ENCODE measurements at regions not wholly inside any gene's neighbourhood (a gene's known extent, or its start where the extent isn't known, plus 50 kb on each side); places are given as distances from the start of the nearest gene placed in this dataset.

- Histone ChIP-seq H3K4me1 (no peaks in the 10 kb centered on the region), H3K9me3 (no peaks in the 10 kb centered on the region), H3K4me3 (no peak overlapping the region), H3K27ac (no peak overlapping the region), H3K36me3 (no peaks in the 10 kb centered on the region), H3K27me3 (no peaks in the 10 kb centered on the region)
- WGBS, 2 donors: 46 to 47% methylated on average over 3 of the region's 3 CpGs
- no peak for TF ChIP-seq POLR2AphosphoS5 (IDR thresholded peaks at IDR 0.05)
- TF ChIP-seq CTCF (IDR thresholded peaks at IDR 0.05): peak; percentile 13 to 44 (median 34)
- DNase-seq: peak in 1 of 2 donors; percentile 62
- peak in 1 of 2 donors; percentile 57 for ATAC-seq (ENCODE audit: low FRiP score in 2 of 2)
Observed at GRCh38 chr3:28726840-28727239, 378.2 kb upstream of the AZI2 start.

- no peaks in the 10 kb centered on the region for H3K4me1 ChIP-seq
- no peak overlapping the region for H3K4me3 ChIP-seq
- no peaks in the 10 kb centered on the region for H3K36me3 ChIP-seq
- TF ChIP-seq EP300 (IDR thresholded peaks at IDR 0.05) (no peak), POLR2A (IDR thresholded peaks at IDR 0.05) (no peak), POLR2AphosphoS5 (IDR thresholded peaks at IDR 0.05) (no peak), CTCF (IDR thresholded peaks at IDR 0.05) (no peak)
- H3K9me3 ChIP-seq: no peaks in the 10 kb centered on the region
- no peak for ATAC-seq (ENCODE audit: low FRiP score in 2 of 2)
- H3K27ac ChIP-seq: no peak overlapping the region
- no peak for DNase-seq
- H3K27me3 ChIP-seq: no peaks in the 10 kb centered on the region
Observed at GRCh38 chr3:28727307-28727706, 378.7 kb upstream of the AZI2 start.

GRCh38 chr3:28738425-28738824 is 389.8 kb upstream of the AZI2 start:
- H3K27me3 ChIP-seq: no peaks in the 10 kb centered on the region
- no peak for TF ChIP-seq POLR2AphosphoS5 (IDR thresholded peaks at IDR 0.05)
- TF ChIP-seq POLR2A (IDR thresholded peaks at IDR 0.05): no peak
- H3K27ac ChIP-seq: no peak overlapping the region
- no peak overlapping the region for H3K4me3 ChIP-seq
- ATAC-seq (ENCODE audit: low FRiP score in 2 of 2) (no peak), DNase-seq (no peak)
- H3K4me1 ChIP-seq: peaks cover 0 to 1% (median 0%) of the 10 kb centered on the region in 4 donors
- 75 to 80% methylated on average over 2 of the region's 2 CpGs for WGBS, 2 donors
- peaks cover 0 to 6% (median 2%) of the 10 kb centered on the region in 4 donors for H3K9me3 ChIP-seq
- H3K36me3 ChIP-seq: no peaks in the 10 kb centered on the region

GRCh38 chr3:28739647-28740046 is 391.0 kb upstream of the AZI2 start:
- H3K4me3 ChIP-seq: no peak overlapping the region
- peaks cover 0 to 10% (median 2%) of the 10 kb centered on the region in 4 donors for H3K4me1 ChIP-seq
- H3K9me3 ChIP-seq: no peaks in the 10 kb centered on the region
- no peak overlapping the region for H3K27ac ChIP-seq
- no peaks in the 10 kb centered on the region for H3K27me3 ChIP-seq
- TF ChIP-seq EP300 (IDR thresholded peaks at IDR 0.05) (no peak), POLR2AphosphoS5 (IDR thresholded peaks at IDR 0.05) (no peak), POLR2A (IDR thresholded peaks at IDR 0.05) (no peak), CTCF (IDR thresholded peaks at IDR 0.05) (no peak)
- 73 to 77% methylated on average over 1 of the region's 1 CpG for WGBS, 2 donors
- DNase-seq (no peak), ATAC-seq (ENCODE audit: low FRiP score in 2 of 2) (no peak)
- no peaks in the 10 kb centered on the region for H3K36me3 ChIP-seq

- H3K36me3 ChIP-seq: no peaks in the 10 kb centered on the region
- no peaks in the 10 kb centered on the region for H3K9me3 ChIP-seq
- TF ChIP-seq POLR2A (IDR thresholded peaks at IDR 0.05): no peak
- no peak for TF ChIP-seq POLR2AphosphoS5 (IDR thresholded peaks at IDR 0.05)
- TF ChIP-seq CTCF (IDR thresholded peaks at IDR 0.05): no peak
- TF ChIP-seq EP300 (IDR thresholded peaks at IDR 0.05): no peak
- 57 to 62% methylated on average over 2 of the region's 2 CpGs for WGBS, 2 donors
- H3K27ac ChIP-seq: no peak overlapping the region
- ATAC-seq (ENCODE audit: low FRiP score in 2 of 2): no peak
- no peak for DNase-seq
- H3K4me3 ChIP-seq: no peak overlapping the region
- H3K4me1 ChIP-seq: peaks cover 0 to 22% (median 2%) of the 10 kb centered on the region in 4 donors
- H3K27me3 ChIP-seq: no peaks in the 10 kb centered on the region
Observed at GRCh38 chr3:28743271-28743670, 394.6 kb upstream of the AZI2 start.

Data from upper lobe of left lung (tissue), 6 donors.